GM12878 (cell line): ENCODE measurements at regions not wholly inside any gene's neighbourhood (a gene's known extent, or its start where the extent isn't known, plus 50 kb on each side); places are given as distances from the start of the nearest gene placed in this dataset.

Experiments
- ATAC-seq: fragments of 200-7000 bp; cut with Tn5 transposase; 3 replicates; pipeline ENCODE4 v1.9.1; 2020; ENCODE audit warnings: mild to moderate bottlenecking, moderate library complexity
- BruUV-seq: library from RNA; stranded (reverse); fragments of 400-500 nt; replicated peaks from 2 replicates; lab custom pipeline; 2021; lab: Mats Ljungman, UMichigan
- CTCF ChIA-PET: fragments of 300-600 bp; sonication (Branson Sonifier 250); formaldehyde crosslinking; extraction: SDS; loops from one replicate; lab custom pipeline; 2021; ENCODE audit warnings: inconsistent platforms; lab: Yijun Ruan, JAX
- POLR2A ChIA-PET: fragments of 350-600 bp; formaldehyde crosslinking; extraction: SDS; loops from one replicate; lab custom pipeline; 2021; ENCODE audit warnings: inconsistent platforms; lab: Charles Lee
- RAD21 ChIA-PET: fragments of 300-600 bp; sonication (Branson Sonifier 250); formaldehyde crosslinking; loops from one replicate; lab custom pipeline; 2023; ENCODE audit warnings: antibody characterized with exemption; ENCODE audit not compliant: unreplicated experiment; lab: Charles Lee
- SMC1A ChIA-PET: fragments of 300-600 bp; sonication (Branson Sonifier 250); formaldehyde crosslinking; loops from one replicate; lab custom pipeline; 2023; ENCODE audit not compliant: unreplicated experiment, uncharacterized antibody; lab: Charles Lee
- DNase-seq: peaks from one replicate; pipeline ENCODE4 v3.0.0-alpha.2; 2011; ENCODE audit warnings: low read depth, low spot score
- FAIRE-seq: peaks from 3 replicates; lab custom pipeline; 2011; peaks lifted over from hg19 to GRCh38; lab: Jason Lieb, UNC
- H2AFZ ChIP-seq: 2 replicates; pipeline ENCODE4 v1.6.0; 2011; ENCODE audit warnings: low read depth, low read length, control low read depth; ENCODE audit not compliant: control insufficient read depth
- H3K27ac ChIP-seq: 2 replicates; pipeline ENCODE4 v1.5.1; 2011; ENCODE audit warnings: control low read depth; ENCODE audit not compliant: control insufficient read depth, insufficient read depth
- H3K27me3 ChIP-seq, 2 experiments: replicated peaks in 1 of 2; 2 replicates each; pipeline versions ENCODE4 v1.6.0 to v1.6.1; 2011; ENCODE audit warnings: low read length in 1 of 2; ENCODE audit not compliant: control insufficient read depth in 2 of 2, insufficient read depth in 2 of 2
- H3K36me3 ChIP-seq, 2 experiments: 2 replicates each; pipeline ENCODE4 v1.5.1; 2011; ENCODE audit warnings: low read length in 1 of 2; ENCODE audit not compliant: control insufficient read depth in 2 of 2, insufficient read depth in 2 of 2
- H3K4me1 ChIP-seq: 2 replicates; pipeline ENCODE4 v1.6.1; 2011; ENCODE audit warnings: mild to moderate bottlenecking, low read length, moderate library complexity, mixed read lengths; ENCODE audit not compliant: control insufficient read depth, insufficient read depth
- H3K4me2 ChIP-seq: 2 replicates; pipeline ENCODE4 v1.6.0; 2011; ENCODE audit warnings: control low read depth; ENCODE audit not compliant: control insufficient read depth, insufficient read depth
- H3K4me3 ChIP-seq: fragments of 200-600 bp; sonication (generic); 2 replicates; pipeline ENCODE4 v1.5.1; 2016
- H3K79me2 ChIP-seq: 2 replicates; pipeline ENCODE4 v1.6.0; 2011; ENCODE audit warnings: low read length; ENCODE audit not compliant: control insufficient read depth, insufficient read depth
- H3K9ac ChIP-seq: 2 replicates; pipeline ENCODE4 v1.8.0; 2011; ENCODE audit warnings: low read length, control low read depth, mixed read lengths; ENCODE audit not compliant: control insufficient read depth, insufficient read depth
- H3K9me3 ChIP-seq: replicated peaks from 3 replicates; pipeline ENCODE4 v1.5.1; 2011; ENCODE audit warnings: mild to moderate bottlenecking, low read length; ENCODE audit not compliant: control insufficient read depth, insufficient read depth
- H4K20me1 ChIP-seq: 2 replicates; pipeline ENCODE4 v1.6.0; 2011; ENCODE audit not compliant: control insufficient read depth, insufficient read depth
- BHLHE40 ChIP-seq, 2 experiments: fragments of 450-650 bp in 1 of 2; IDR thresholded peaks; 2 replicates each; pipeline ENCODE4 v1.6.1; 2011 to 2017; ENCODE audit warnings: low read depth in 2 of 2, borderline replicate concordance in 1 of 2, improper control_type of control experiment in 1 of 2, low read length in 1 of 2, mild to moderate bottlenecking in 1 of 2
- CHD1 ChIP-seq: IDR thresholded peaks from 2 replicates; pipeline ENCODE4 v1.6.1; 2012; ENCODE audit warnings: low read depth, low read length, improper control_type of control experiment
- CREM ChIP-seq: IDR thresholded peaks from 2 replicates; pipeline ENCODE4 v1.6.1; 2014; ENCODE audit warnings: antibody characterized with exemption, low read depth
- IRF3 ChIP-seq: fragments of 450-650 bp; IDR thresholded peaks from 2 replicates; pipeline ENCODE4 v1.6.1; 2014; ENCODE audit warnings: mild to moderate bottlenecking
- MYC ChIP-seq: IDR thresholded peaks from 2 replicates; pipeline ENCODE4 v1.6.1; 2011; ENCODE audit warnings: mild to moderate bottlenecking, low read length, moderate library complexity, inconsistent platforms; ENCODE audit not compliant: insufficient read depth, insufficient replicate concordance, insufficient read length, severe bottlenecking
- REST ChIP-seq: IDR thresholded peaks from 2 replicates; pipeline ENCODE4 v1.6.1; 2012; ENCODE audit warnings: mild to moderate bottlenecking, low read depth, low read length
- SMAD1 ChIP-seq: fragments of 450-650 bp; IDR thresholded peaks from 2 replicates; pipeline ENCODE4 v1.6.1; 2018; ENCODE audit warnings: mild to moderate bottlenecking, low read depth; ENCODE audit not compliant: partially characterized antibody
- SMC3 ChIP-seq: IDR thresholded peaks from 2 replicates; pipeline ENCODE4 v1.6.1; 2011; ENCODE audit warnings: low read length, improper control_type of control experiment, borderline replicate concordance
- TCF7 ChIP-seq: IDR thresholded peaks from 2 replicates; pipeline ENCODE4 v1.6.1; 2014; ENCODE audit warnings: antibody characterized with exemption, borderline replicate concordance
- ZSCAN29 ChIP-seq: fragments of 450-650 bp; IDR thresholded peaks from 2 replicates; pipeline ENCODE4 v1.6.1; 2017; ENCODE audit warnings: mild to moderate bottlenecking, moderate library complexity
- in situ Hi-C: fragments of 300-500 bp; cut with MboI; formaldehyde crosslinking; loops from 9 replicates; pipeline ENCODE4 v1.14.3; 2018; ENCODE audit warnings: mixed read lengths
- intact Hi-C: fragments of 100-400 bp; cut with micrococcal nuclease; formaldehyde crosslinking; loops from one replicate; pipeline ENCODE4 v1.14.2; 2022; ENCODE audit not compliant: unreplicated experiment
- TF ChIP-seq, protein P1 (sequence below): fragments of 450-650 bp; IDR thresholded peaks from 2 replicates; pipeline ENCODE4 v1.6.1; 2016; ENCODE audit warnings: mild to moderate bottlenecking
- TF ChIP-seq, protein P2 (sequence below): fragments of 450-650 bp; IDR thresholded peaks from 2 replicates; pipeline ENCODE4 v1.6.1; 2017; ENCODE audit warnings: mild to moderate bottlenecking
- TF ChIP-seq, protein P3 (sequence below): fragments of 450-650 bp; IDR thresholded peaks from 2 replicates; pipeline ENCODE4 v1.6.1; 2017; ENCODE audit warnings: low read depth, mild to moderate bottlenecking, moderate library complexity

DNA sequence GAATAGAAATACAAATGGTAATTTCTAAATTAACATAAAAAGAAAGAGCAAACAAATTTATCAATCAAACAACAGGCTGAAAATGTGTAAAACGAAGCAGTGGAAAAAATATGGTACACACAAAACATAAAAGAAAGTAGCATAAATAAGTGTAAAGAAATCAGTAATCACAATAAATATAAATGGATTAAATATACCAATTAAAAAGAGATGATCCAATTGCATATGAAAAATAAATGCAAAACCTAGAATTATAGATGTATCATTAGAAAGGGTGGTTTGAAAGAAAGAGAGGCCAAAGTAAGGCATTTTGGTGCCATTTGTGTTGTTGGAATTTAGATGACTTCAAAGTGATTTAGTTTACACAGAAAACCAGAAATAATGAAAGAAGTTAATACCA lies 202.2 kb downstream of the PTBP2 start (continued):
- TF ChIP-seq ZSCAN29 (no peak), SMAD1 (no peak)
- TF ChIP-seq, protein P1, sequence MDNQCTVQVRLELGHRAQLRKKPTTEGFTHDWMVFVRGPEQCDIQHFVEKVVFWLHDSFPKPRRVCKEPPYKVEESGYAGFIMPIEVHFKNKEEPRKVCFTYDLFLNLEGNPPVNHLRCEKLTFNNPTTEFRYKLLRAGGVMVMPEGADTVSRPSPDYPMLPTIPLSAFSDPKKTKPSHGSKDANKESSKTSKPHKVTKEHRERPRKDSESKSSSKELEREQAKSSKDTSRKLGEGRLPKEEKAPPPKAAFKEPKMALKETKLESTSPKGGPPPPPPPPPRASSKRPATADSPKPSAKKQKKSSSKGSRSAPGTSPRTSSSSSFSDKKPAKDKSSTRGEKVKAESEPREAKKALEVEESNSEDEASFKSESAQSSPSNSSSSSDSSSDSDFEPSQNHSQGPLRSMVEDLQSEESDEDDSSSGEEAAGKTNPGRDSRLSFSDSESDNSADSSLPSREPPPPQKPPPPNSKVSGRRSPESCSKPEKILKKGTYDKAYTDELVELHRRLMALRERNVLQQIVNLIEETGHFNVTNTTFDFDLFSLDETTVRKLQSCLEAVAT: no peak

- Histone ChIP-seq H3K4me3 (no peak overlapping the region), H3K36me3 (no peaks in the 10 kb centered on the region), H3K27ac (no peak overlapping the region), H2AFZ (no peak overlapping the region), H3K9ac (no peak overlapping the region), H3K9me3 (no peaks in the 10 kb centered on the region; the same call in 2 of the 3 replicates), H4K20me1 (no peaks in the 10 kb centered on the region), H3K4me1 (no peaks in the 10 kb centered on the region), H3K4me2 (no peak overlapping the region), H3K79me2 (no peaks in the 10 kb centered on the region), H3K27me3 (no peaks in the 10 kb centered on the region)
- ChIA-PET POLR2A (no interaction called here), SMC1A (interaction anchor here (1.0 kb wide), 1 partner anchor 14 kb away, joined by 3 read pairs; no protein-coding TSS in a partner anchor), CTCF (no interaction called here), RAD21 (no interaction called here)
- DNase-seq (no peak), ATAC-seq (no peak), FAIRE-seq (no peak)
- no TSS peak for BruUV-seq
- intact Hi-C loops (no loop called here), in situ Hi-C loops (no loop called here)
- TF ChIP-seq, protein P2, sequence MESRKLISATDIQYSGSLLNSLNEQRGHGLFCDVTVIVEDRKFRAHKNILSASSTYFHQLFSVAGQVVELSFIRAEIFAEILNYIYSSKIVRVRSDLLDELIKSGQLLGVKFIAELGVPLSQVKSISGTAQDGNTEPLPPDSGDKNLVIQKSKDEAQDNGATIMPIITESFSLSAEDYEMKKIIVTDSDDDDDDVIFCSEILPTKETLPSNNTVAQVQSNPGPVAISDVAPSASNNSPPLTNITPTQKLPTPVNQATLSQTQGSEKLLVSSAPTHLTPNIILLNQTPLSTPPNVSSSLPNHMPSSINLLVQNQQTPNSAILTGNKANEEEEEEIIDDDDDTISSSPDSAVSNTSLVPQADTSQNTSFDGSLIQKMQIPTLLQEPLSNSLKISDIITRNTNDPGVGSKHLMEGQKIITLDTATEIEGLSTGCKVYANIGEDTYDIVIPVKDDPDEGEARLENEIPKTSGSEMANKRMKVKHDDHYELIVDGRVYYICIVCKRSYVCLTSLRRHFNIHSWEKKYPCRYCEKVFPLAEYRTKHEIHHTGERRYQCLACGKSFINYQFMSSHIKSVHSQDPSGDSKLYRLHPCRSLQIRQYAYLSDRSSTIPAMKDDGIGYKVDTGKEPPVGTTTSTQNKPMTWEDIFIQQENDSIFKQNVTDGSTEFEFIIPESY: no peak
- TF ChIP-seq TCF7: no peak
- no peak for TF ChIP-seq BHLHE40 (IDR thresholded peaks at IDR 0.05; ENCODE audit: borderline replicate concordance in 1 of 2, low read depth in 2 of 2, low read length in 1 of 2)
- TF ChIP-seq REST: no peak
- no peak for TF ChIP-seq SMC3
- TF ChIP-seq, protein P3, sequence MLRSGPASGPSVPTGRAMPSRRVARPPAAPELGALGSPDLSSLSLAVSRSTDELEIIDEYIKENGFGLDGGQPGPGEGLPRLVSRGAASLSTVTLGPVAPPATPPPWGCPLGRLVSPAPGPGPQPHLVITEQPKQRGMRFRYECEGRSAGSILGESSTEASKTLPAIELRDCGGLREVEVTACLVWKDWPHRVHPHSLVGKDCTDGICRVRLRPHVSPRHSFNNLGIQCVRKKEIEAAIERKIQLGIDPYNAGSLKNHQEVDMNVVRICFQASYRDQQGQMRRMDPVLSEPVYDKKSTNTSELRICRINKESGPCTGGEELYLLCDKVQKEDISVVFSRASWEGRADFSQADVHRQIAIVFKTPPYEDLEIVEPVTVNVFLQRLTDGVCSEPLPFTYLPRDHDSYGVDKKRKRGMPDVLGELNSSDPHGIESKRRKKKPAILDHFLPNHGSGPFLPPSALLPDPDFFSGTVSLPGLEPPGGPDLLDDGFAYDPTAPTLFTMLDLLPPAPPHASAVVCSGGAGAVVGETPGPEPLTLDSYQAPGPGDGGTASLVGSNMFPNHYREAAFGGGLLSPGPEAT: no peak
- TF ChIP-seq CREM: no peak
- no peak for TF ChIP-seq MYC
- no peak for TF ChIP-seq CHD1
- no peak for TF ChIP-seq IRF3
Measured at GRCh38 chr1:96926176-96926575, 204.6 kb downstream of the PTBP2 start.
